Dedifferentiated amniotic fluid mesenchymal stem cell (primary cell): ENCODE measurements at regions not wholly inside any gene's neighbourhood (a gene's known extent, or its start where the extent isn't known, plus 50 kb on each side); places are given as distances from the start of the nearest gene placed in this dataset.
A peak's percentile ranks its signal among the peaks of the same experiment; 100 is the strongest.
"Not testable (repeated sequence)": the region's sequence is repeated elsewhere in the genome, so short reads cannot be mapped to it uniquely, and the experiment has no call there.

Experiments used
- DNase-seq: peaks from one replicate; pipeline ENCODE4 v3.0.0-alpha.2; 2016; ENCODE audit errors: extremely low spot score

- no peak for DNase-seq
Measured at GRCh38 chr2:72031346-72032110, 116.1 kb downstream of the CYP26B1 start.

- DNase-seq, result no peak
Measured at GRCh38 chr2:72028996-72029395, 118.7 kb downstream of the CYP26B1 start.

- DNase-seq, result no peak
Measured at GRCh38 chr2:72028351-72028995, 119.2 kb downstream of the CYP26B1 start.

- DNase-seq, result no peak
Measured at GRCh38 chr2:72027426-72028161, 120.1 kb downstream of the CYP26B1 start.

- DNase-seq, result no peak
Measured at GRCh38 chr2:72026819-72027425, 120.7 kb downstream of the CYP26B1 start.

GRCh38 chr2:72024451-72025175 lies 123.0 kb downstream of the CYP26B1 start:
- DNase-seq, result no peak

- no peak for DNase-seq
Measured at GRCh38 chr2:72023678-72024390, 123.8 kb downstream of the CYP26B1 start.

GRCh38 chr2:72021371-72021770 lies 126.3 kb downstream of the CYP26B1 start:
- not testable (repeated sequence) for DNase-seq

- DNase-seq, result no peak
Measured at GRCh38 chr2:72015266-72015665, 132.4 kb downstream of the CYP26B1 start.

- peak; percentile 14 for DNase-seq
Measured at GRCh38 chr2:72014831-72015230, 132.8 kb downstream of the CYP26B1 start.

- DNase-seq, result no peak
Measured at GRCh38 chr2:72013726-72014125, 133.9 kb downstream of the CYP26B1 start.

- DNase-seq, result no peak
Measured at GRCh38 chr2:72012886-72013574, 134.6 kb downstream of the CYP26B1 start.

- DNase-seq, result no peak
Measured at GRCh38 chr2:72011791-72012190, 135.9 kb downstream of the CYP26B1 start.

- no peak for DNase-seq
Measured at GRCh38 chr2:72011370-72011689, 136.3 kb downstream of the CYP26B1 start.

GRCh38 chr2:72010647-72011369 lies 136.9 kb downstream of the CYP26B1 start:
- DNase-seq, result no peak

GRCh38 chr2:72008608-72009007 lies 139.1 kb downstream of the CYP26B1 start:
- DNase-seq, result no peak

GRCh38 chr2:72007402-72007801 lies 140.3 kb downstream of the CYP26B1 start:
- no peak for DNase-seq

GRCh38 chr2:72006188-72006736 lies 141.4 kb downstream of the CYP26B1 start:
- no peak for DNase-seq

GRCh38 chr2:72004976-72005375 lies 142.7 kb downstream of the CYP26B1 start:
- DNase-seq, result no peak
